NCI-H526 treated with DMSO at 0.1 percent for 48 hours (cell line): ENCODE measurements at regions not wholly inside any gene's neighbourhood (a gene's known extent, or its start where the extent isn't known, plus 50 kb on each side); places are given as distances from the start of the nearest gene placed in this dataset.
A peak's percentile ranks its signal among the peaks of the same experiment; 100 is the strongest.

Experiments used
- DNase-seq: peaks from one replicate; lab custom pipeline; 2025; lab: John Stamatoyannopoulos, UW

GRCh38 chr6:11384531-11385309 is 152.3 kb upstream of the NEDD9 start:
- DNase-seq, result no peak

GRCh38 chr6:11381801-11382513 is 149.5 kb upstream of the NEDD9 start:
- DNase-seq, result no peak

GRCh38 chr6:11380969-11381744 is 148.7 kb upstream of the NEDD9 start:
- DNase-seq, result no peak

- DNase-seq, result no peak
Observed at GRCh38 chr6:11380549-11380948, 148.1 kb upstream of the NEDD9 start.

GRCh38 chr6:11379805-11380204 is 147.3 kb upstream of the NEDD9 start:
- DNase-seq, result no peak

- DNase-seq, result no peak
Observed at GRCh38 chr6:11378639-11379038, 146.2 kb upstream of the NEDD9 start.

GRCh38 chr6:11374036-11375010 is 141.9 kb upstream of the NEDD9 start:
- DNase-seq, result no peak

- DNase-seq, result no peak
Observed at GRCh38 chr6:11373208-11373607, 140.7 kb upstream of the NEDD9 start.

- peak; percentile 64 for DNase-seq
Observed at GRCh38 chr6:11372186-11372790, 139.8 kb upstream of the NEDD9 start.

GRCh38 chr6:11370191-11371018 is 137.9 kb upstream of the NEDD9 start:
- DNase-seq, result peak; percentile 29

- DNase-seq, result no peak
Observed at GRCh38 chr6:11368760-11369159, 136.3 kb upstream of the NEDD9 start.

- no peak for DNase-seq
Observed at GRCh38 chr6:11368264-11368663, 135.8 kb upstream of the NEDD9 start.

GRCh38 chr6:11367638-11368199 is 135.3 kb upstream of the NEDD9 start:
- DNase-seq, result no peak

- DNase-seq, result no peak
Observed at GRCh38 chr6:11366934-11367637, 134.6 kb upstream of the NEDD9 start.

GRCh38 chr6:11366183-11366933 is 133.9 kb upstream of the NEDD9 start:
- no peak for DNase-seq

GRCh38 chr6:11364971-11365397 is 132.5 kb upstream of the NEDD9 start:
- DNase-seq, result no peak

GRCh38 chr6:11363881-11364576 is 131.6 kb upstream of the NEDD9 start:
- no peak for DNase-seq

- DNase-seq, result no peak
Observed at GRCh38 chr6:11362564-11362963, 130.1 kb upstream of the NEDD9 start.
